ENCODE measurements at regions not wholly inside any gene's neighbourhood (a gene's known extent, or its start where the extent isn't known, plus 50 kb on each side); places are given as distances from the start of the nearest gene placed in this dataset.
"Not testable (repeated sequence)": the region's sequence is repeated elsewhere in the genome, so short reads cannot be mapped to it uniquely, and the experiment has no call there.

GRCh38 chr3:109806929-109807328 lies 469.6 kb upstream of the DPPA4 start:
- DNase-seq = no peak

GRCh38 chr3:109809513-109809912 lies 472.2 kb upstream of the DPPA4 start:
- no peak for DNase-seq

GRCh38 chr3:109818081-109818480 lies 480.7 kb upstream of the DPPA4 start:
- DNase-seq = no peak

- no peak for DNase-seq
Measured at GRCh38 chr3:109819734-109820133, 482.4 kb upstream of the DPPA4 start.

GRCh38 chr3:109825971-109826810 lies 488.8 kb upstream of the DPPA4 start:
- no peak for DNase-seq

GRCh38 chr3:109831403-109831802 lies 494.1 kb upstream of the DPPA4 start:
- no peak for DNase-seq

- no peak for DNase-seq
Measured at GRCh38 chr3:109835958-109836357, 498.6 kb upstream of the DPPA4 start.

- no peak for DNase-seq
Measured at GRCh38 chr3:109851854-109852253, 514.5 kb upstream of the DPPA4 start.

- no peak for DNase-seq
Measured at GRCh38 chr3:109852283-109852682, 514.9 kb upstream of the DPPA4 start.

- DNase-seq = no peak
Measured at GRCh38 chr3:109853077-109853731, 515.9 kb upstream of the DPPA4 start.

- DNase-seq = no peak
Measured at GRCh38 chr3:109863701-109864100, 526.4 kb upstream of the DPPA4 start.

GRCh38 chr3:109864452-109864851 lies 527.1 kb upstream of the DPPA4 start:
- DNase-seq = no peak

GRCh38 chr3:109869586-109869985 lies 532.2 kb upstream of the DPPA4 start:
- no peak for DNase-seq

GRCh38 chr3:109874896-109875708 lies 537.8 kb upstream of the DPPA4 start:
- no peak for DNase-seq

- not testable (repeated sequence) for DNase-seq
Measured at GRCh38 chr3:109877616-109878015, 540.3 kb upstream of the DPPA4 start.

GRCh38 chr3:109882144-109882543 lies 544.8 kb upstream of the DPPA4 start:
- DNase-seq = no peak

GRCh38 chr3:109887293-109887692 lies 549.9 kb upstream of the DPPA4 start:
- no peak for DNase-seq

- DNase-seq = no peak
Measured at GRCh38 chr3:109888026-109888425, 550.7 kb upstream of the DPPA4 start.

GRCh38 chr3:109897734-109898133 lies 560.4 kb upstream of the DPPA4 start:
- no peak for DNase-seq

- no peak for DNase-seq
Measured at GRCh38 chr3:109899925-109900324, 562.6 kb upstream of the DPPA4 start.

- DNase-seq = no peak
Measured at GRCh38 chr3:109900783-109901182, 563.4 kb upstream of the DPPA4 start.

GRCh38 chr3:109902549-109902948 lies 565.2 kb upstream of the DPPA4 start:
- no peak for DNase-seq

GRCh38 chr3:109903100-109903499 lies 565.8 kb upstream of the DPPA4 start:
- DNase-seq = no peak

Data from fibroblast of skin of abdomen (primary cell).